ENCODE measurements at regions not wholly inside any gene's neighbourhood (a gene's known extent, or its start where the extent isn't known, plus 50 kb on each side); places are given as distances from the start of the nearest gene placed in this dataset.

- no peak for TF ChIP-seq CTCF (IDR thresholded peaks at IDR 0.05; ENCODE audit: unreplicated experiment)
- peaks cover 41% of the 10 kb centered on the region for H3K27me3 Mint-ChIP-seq (ENCODE audit: low read depth)
These were observed 59.4 kb upstream of the FICD start for GRCh38 chr12:108455706-108456105.

DNA sequence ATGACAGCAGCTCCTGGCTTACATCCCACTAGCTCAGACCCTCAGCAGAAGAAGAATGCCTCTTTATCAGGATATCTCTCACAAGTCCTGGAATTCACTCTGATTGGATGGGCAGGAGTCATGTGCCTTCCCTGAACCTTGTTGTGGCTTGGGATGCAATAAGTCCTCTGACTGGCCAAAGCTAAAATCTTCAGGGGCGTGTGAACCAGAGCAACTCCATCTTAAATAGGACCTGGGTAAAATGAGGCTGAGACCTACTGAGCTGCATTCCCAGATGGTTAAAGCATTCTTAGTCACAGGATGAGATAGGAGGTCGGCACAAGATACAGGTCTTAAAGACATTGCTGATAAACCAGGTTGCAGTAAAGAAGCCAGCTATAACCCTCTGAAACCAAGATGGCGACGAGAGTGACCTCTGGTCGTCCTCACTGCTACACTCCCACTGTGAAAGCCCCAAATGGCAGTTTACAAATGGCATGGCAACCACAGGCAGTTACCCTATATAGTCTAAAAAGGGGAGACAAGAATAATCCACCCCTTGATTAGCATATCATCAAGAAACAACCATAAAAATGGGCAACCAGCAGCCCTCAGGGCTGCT, 60.4 kb upstream of the FICD start:
- Mint-ChIP-seq H3K27me3 (ENCODE audit: low read depth) (peaks cover 38% of the 10 kb centered on the region), H3K36me3 (no peaks in the 10 kb centered on the region), H3K27ac (no peak overlapping the region), H3K9me3 (no peaks in the 10 kb centered on the region), H3K4me1 (no peaks in the 10 kb centered on the region), H3K4me3 (no peak overlapping the region)
- no peak for DNase-seq (ENCODE audit: low spot score in 2 of 2, unreplicated experiment in 2 of 2)
- TF ChIP-seq CTCF (IDR thresholded peaks at IDR 0.05; ENCODE audit: unreplicated experiment), result no peak

More at GRCh38 chr12:108455706-108456105, 59.4 kb upstream of the FICD start:
- Mint-ChIP-seq H3K27ac (no peak overlapping the region), H3K4me3 (no peak overlapping the region), H3K9me3 (no peaks in the 10 kb centered on the region), H3K36me3 (no peaks in the 10 kb centered on the region), H3K4me1 (no peaks in the 10 kb centered on the region)
- no peak for DNase-seq (ENCODE audit: low spot score in 2 of 2, unreplicated experiment in 2 of 2)

GRCh38 chr12:108449478-108449877, 65.6 kb upstream of the FICD start:
- no peak for TF ChIP-seq CTCF (IDR thresholded peaks at IDR 0.05; ENCODE audit: unreplicated experiment)

GRCh38 chr12:108448246-108448645, 66.8 kb upstream of the FICD start:
- H3K4me3 Mint-ChIP-seq, result no peak overlapping the region
- no peak for DNase-seq (ENCODE audit: low spot score in 2 of 2, unreplicated experiment in 2 of 2)
- no peak for TF ChIP-seq CTCF (IDR thresholded peaks at IDR 0.05; ENCODE audit: unreplicated experiment)
- no peak overlapping the region for H3K27ac Mint-ChIP-seq
- H3K27me3 Mint-ChIP-seq (ENCODE audit: low read depth), result peaks cover 34% of the 10 kb centered on the region
- H3K9me3 Mint-ChIP-seq, result no peaks in the 10 kb centered on the region
- H3K4me1 Mint-ChIP-seq, result peaks cover 16% of the 10 kb centered on the region
- no peaks in the 10 kb centered on the region for H3K36me3 Mint-ChIP-seq

More at GRCh38 chr12:108449478-108449877, 65.6 kb upstream of the FICD start:
- H3K27ac Mint-ChIP-seq, result no peak overlapping the region
- H3K27me3 Mint-ChIP-seq (ENCODE audit: low read depth), result peaks cover 39% of the 10 kb centered on the region
- DNase-seq (ENCODE audit: low spot score in 2 of 2, unreplicated experiment in 2 of 2), result no peak
- H3K4me1 Mint-ChIP-seq, result peaks cover 16% of the 10 kb centered on the region
- no peaks in the 10 kb centered on the region for H3K36me3 Mint-ChIP-seq
- no peaks in the 10 kb centered on the region for H3K9me3 Mint-ChIP-seq
- no peak overlapping the region for H3K4me3 Mint-ChIP-seq

- Mint-ChIP-seq H3K27ac (peak overlapping the region; percentile 64), H3K4me1 (peaks cover 16% of the 10 kb centered on the region), H3K9me3 (no peaks in the 10 kb centered on the region), H3K4me3 (no peak overlapping the region), H3K27me3 (ENCODE audit: low read depth) (peaks cover 28% of the 10 kb centered on the region), H3K36me3 (no peaks in the 10 kb centered on the region)
- no peak for TF ChIP-seq CTCF (IDR thresholded peaks at IDR 0.05; ENCODE audit: unreplicated experiment)
- DNase-seq (ENCODE audit: low spot score in 2 of 2, unreplicated experiment in 2 of 2), result no peak
These were observed 67.8 kb upstream of the FICD start for GRCh38 chr12:108447168-108447832.
